CD14-positive monocyte (primary cell): ENCODE measurements at regions not wholly inside any gene's neighbourhood (a gene's known extent, or its start where the extent isn't known, plus 50 kb on each side); places are given as distances from the start of the nearest gene placed in this dataset.

Source experiments
- DNase-seq, 3 donors: peaks; one replicate each; pipeline ENCODE4 v3.0.0-alpha.2; 2011 to 2022
- H2AFZ ChIP-seq: 2 replicates; pipeline ENCODE4 v1.6.0; 2012; ENCODE audit warnings: mild to moderate bottlenecking, low read depth, low read length, inconsistent platforms; ENCODE audit not compliant: insufficient read depth, poor library complexity, severe bottlenecking
- H3K27ac ChIP-seq, 2 donors: 1 replicate in 1 of 2; 2 replicates in 1 of 2; pipeline ENCODE4 v1.5.1; 2012 to 2013; ENCODE audit warnings: low read length in 2 of 2, control low read depth in 1 of 2, inconsistent platforms in 1 of 2, low read depth in 1 of 2, mild to moderate bottlenecking in 1 of 2
- H3K27me3 ChIP-seq, 2 donors: one replicate each; pipeline versions ENCODE4 v1.6.0 to v1.6.1; 2011 to 2013; ENCODE audit warnings: low read length in 2 of 2; ENCODE audit not compliant: control insufficient read depth in 2 of 2, insufficient read depth in 2 of 2
- H3K36me3 ChIP-seq, 2 donors: replicated peaks in 1 of 2; 1 replicate in 1 of 2; 2 replicates in 1 of 2; pipeline versions ENCODE4 v1.5.1 to v1.6.1; 2012 to 2013; ENCODE audit warnings: low read length in 2 of 2, control low read depth in 1 of 2, inconsistent platforms in 1 of 2, mild to moderate bottlenecking in 1 of 2; ENCODE audit not compliant: insufficient read depth in 2 of 2, control insufficient read depth in 1 of 2
- H3K4me1 ChIP-seq, 2 donors: 1 replicate in 1 of 2; 2 replicates in 1 of 2; pipeline versions ENCODE4 v1.5.1 to v1.6.1; 2012 to 2013; ENCODE audit warnings: low read length in 2 of 2, control low read depth in 1 of 2, inconsistent platforms in 1 of 2, mild to moderate bottlenecking in 1 of 2, moderate library complexity in 1 of 2; ENCODE audit not compliant: insufficient read depth in 2 of 2, control insufficient read depth in 1 of 2
- H3K4me2 ChIP-seq: replicated peaks from 2 replicates; pipeline ENCODE3; 2012; ENCODE audit warnings: low read length, moderate library complexity, mild to moderate bottlenecking; ENCODE audit not compliant: poor library complexity, severe bottlenecking; ENCODE audit errors: extremely low read depth
- H3K4me3 ChIP-seq, 3 experiments: fragments of 200-600 bp in 1 of 3; sonication (generic) in 1 of 3; replicated peaks in 1 of 3; 1 replicate in 2 of 3; 2 replicates in 1 of 3; pipeline ENCODE4 v1.5.1; 2011 to 2013; ENCODE audit warnings: low read length in 3 of 3, mild to moderate bottlenecking in 3 of 3, control low read depth in 2 of 3, low read depth in 2 of 3, inconsistent platforms in 1 of 3, moderate library complexity in 1 of 3
- H3K79me2 ChIP-seq: 2 replicates; pipeline ENCODE4 v1.6.0; 2012; ENCODE audit warnings: mild to moderate bottlenecking, control low read depth, inconsistent platforms, low read length, moderate library complexity; ENCODE audit not compliant: insufficient read depth
- H3K9ac ChIP-seq: 2 replicates; pipeline ENCODE4 v1.6.0; 2017; ENCODE audit warnings: low read length, mild to moderate bottlenecking; ENCODE audit not compliant: insufficient read depth, poor library complexity, severe bottlenecking
- H3K9me3 ChIP-seq, 2 donors: replicated peaks in 1 of 2; 1 replicate in 1 of 2; 2 replicates in 1 of 2; pipeline versions ENCODE4 v1.5.1 to v1.6.1; 2012 to 2013; ENCODE audit warnings: low read length in 2 of 2, control low read depth in 1 of 2; ENCODE audit not compliant: control insufficient read depth in 1 of 2, insufficient read depth in 1 of 2
- H4K20me1 ChIP-seq: 2 replicates; pipeline ENCODE4 v1.6.0; 2012; ENCODE audit warnings: mild to moderate bottlenecking, low read length, control low read depth, moderate library complexity; ENCODE audit not compliant: insufficient read depth
- H3K27ac Mint-ChIP-seq, 7 donors: one replicate each; pipeline ENCODE4 v1.8.0; 2020; ENCODE audit warnings: mild to moderate bottlenecking in 7 of 7, mixed read lengths in 7 of 7, moderate library complexity in 6 of 7, inconsistent platforms in 2 of 7
- H3K27me3 Mint-ChIP-seq, 3 donors: one replicate each; pipeline ENCODE4 v1.8.0; 2021 to 2022; ENCODE audit warnings: low read depth in 3 of 3, mild to moderate bottlenecking in 3 of 3, mixed read lengths in 3 of 3, moderate library complexity in 3 of 3, inconsistent platforms in 1 of 3
- H3K36me3 Mint-ChIP-seq, 2 donors: one replicate each; pipeline ENCODE4 v1.8.0; 2020; ENCODE audit warnings: mixed read lengths in 2 of 2, inconsistent platforms in 1 of 2, mild to moderate bottlenecking in 1 of 2
- H3K4me1 Mint-ChIP-seq: one replicate; pipeline ENCODE4 v1.8.0; 2020; ENCODE audit warnings: mild to moderate bottlenecking, mixed read lengths
- H3K4me3 Mint-ChIP-seq, 2 donors: one replicate each; pipeline ENCODE4 v1.8.0; 2020; ENCODE audit warnings: mild to moderate bottlenecking in 2 of 2, mixed read lengths in 2 of 2, moderate library complexity in 1 of 2
- H3K9me3 Mint-ChIP-seq, 7 donors: one replicate each; pipeline ENCODE4 v1.8.0; 2020 to 2022; ENCODE audit warnings: mixed read lengths in 7 of 7, mild to moderate bottlenecking in 6 of 7, moderate library complexity in 6 of 7, inconsistent platforms in 2 of 7
- WGBS: methylation state at CpG from one replicate; pipeline ENCODE4 v1.1.5; 2013; ENCODE audit warnings: missing lambda C conversion rate; ENCODE audit not compliant: insufficient coverage; 5-methylcytosine and 5-hydroxymethylcytosine counted together
- intact Hi-C, 2 donors: fragments of 100-400 bp; cut with micrococcal nuclease; formaldehyde crosslinking; loops; one replicate each; pipeline versions ENCODE4 v1.15.0 to v1.15.1; 2023
- TF ChIP-seq, protein P1 (sequence below): fragments of 200-600 bp; IDR thresholded peaks from one replicate; pipeline ENCODE4 v1.8.0; 2022; ENCODE audit warnings: antibody characterized with exemption, mild to moderate bottlenecking

DNA sequence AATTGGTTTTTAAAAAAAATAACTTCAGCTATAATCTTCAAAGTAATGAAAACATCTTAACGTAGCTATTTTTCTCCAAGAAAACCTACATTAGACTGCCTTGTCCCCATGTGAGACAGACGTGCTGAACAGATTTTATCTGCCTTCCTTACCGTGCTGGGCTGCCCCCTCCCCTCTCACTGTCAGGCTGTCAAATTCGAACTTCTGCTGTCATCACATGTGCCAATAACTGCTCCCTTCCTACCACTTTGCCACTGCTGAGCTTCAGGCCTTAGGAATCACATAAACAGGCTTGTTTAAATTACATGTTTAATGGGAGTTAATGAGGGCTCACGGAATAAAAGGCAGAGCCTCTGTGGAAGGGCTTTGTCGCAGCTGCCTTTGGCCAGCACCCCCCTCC is 77.0 kb upstream of the NHSL1 start:
- Histone ChIP-seq H3K4me3 (no peak overlapping the region), H3K36me3 (no peaks in the 10 kb centered on the region)
- WGBS = 67% methylated on average over 3 of the region's 6 CpGs

GRCh38 chr6:138577151-138577915 is 78.0 kb upstream of the NHSL1 start:
- 65% methylated on average over 2 of the region's 9 CpGs for WGBS
- intact Hi-C loops = no loop called here
- no peak overlapping the region for H3K27ac Mint-ChIP-seq
- Histone ChIP-seq H3K4me3 (no peak overlapping the region), H3K9me3 (no peaks in the 10 kb centered on the region), H3K36me3 (no peaks in the 10 kb centered on the region), H3K4me1 (no peaks in the 10 kb centered on the region), H2AFZ (no peak overlapping the region), H3K27ac (no peak overlapping the region), H3K4me2 (no peak overlapping the region), H3K9ac (no peak overlapping the region), H3K27me3 (peaks cover 3 to 7% of the 10 kb centered on the region in 2 donors), H3K79me2 (no peaks in the 10 kb centered on the region), H4K20me1 (no peaks in the 10 kb centered on the region)
- H3K36me3 Mint-ChIP-seq = no peaks in the 10 kb centered on the region
- no peaks in the 10 kb centered on the region for H3K9me3 Mint-ChIP-seq
- TF ChIP-seq, protein P1, sequence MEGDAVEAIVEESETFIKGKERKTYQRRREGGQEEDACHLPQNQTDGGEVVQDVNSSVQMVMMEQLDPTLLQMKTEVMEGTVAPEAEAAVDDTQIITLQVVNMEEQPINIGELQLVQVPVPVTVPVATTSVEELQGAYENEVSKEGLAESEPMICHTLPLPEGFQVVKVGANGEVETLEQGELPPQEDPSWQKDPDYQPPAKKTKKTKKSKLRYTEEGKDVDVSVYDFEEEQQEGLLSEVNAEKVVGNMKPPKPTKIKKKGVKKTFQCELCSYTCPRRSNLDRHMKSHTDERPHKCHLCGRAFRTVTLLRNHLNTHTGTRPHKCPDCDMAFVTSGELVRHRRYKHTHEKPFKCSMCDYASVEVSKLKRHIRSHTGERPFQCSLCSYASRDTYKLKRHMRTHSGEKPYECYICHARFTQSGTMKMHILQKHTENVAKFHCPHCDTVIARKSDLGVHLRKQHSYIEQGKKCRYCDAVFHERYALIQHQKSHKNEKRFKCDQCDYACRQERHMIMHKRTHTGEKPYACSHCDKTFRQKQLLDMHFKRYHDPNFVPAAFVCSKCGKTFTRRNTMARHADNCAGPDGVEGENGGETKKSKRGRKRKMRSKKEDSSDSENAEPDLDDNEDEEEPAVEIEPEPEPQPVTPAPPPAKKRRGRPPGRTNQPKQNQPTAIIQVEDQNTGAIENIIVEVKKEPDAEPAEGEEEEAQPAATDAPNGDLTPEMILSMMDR = no peak
- no peak overlapping the region for H3K4me3 Mint-ChIP-seq
- no peak for DNase-seq
- peaks cover 3% of the 10 kb centered on the region for H3K4me1 Mint-ChIP-seq
- H3K27me3 Mint-ChIP-seq = peaks cover 2 to 8% (median 6%) of the 10 kb centered on the region in 3 donors

More for the DNA sequence above, 77.0 kb upstream of the NHSL1 start:
- Mint-ChIP-seq H3K4me1 (peaks cover 10% of the 10 kb centered on the region), H3K36me3 (no peaks in the 10 kb centered on the region), H3K4me3 (no peak overlapping the region), H3K27me3 (peaks cover 3 to 11% (median 5%) of the 10 kb centered on the region in 3 donors), H3K27ac (no peak overlapping the region), H3K9me3 (no peaks in the 10 kb centered on the region)
- TF ChIP-seq, protein P1 = no peak
- no peaks in the 10 kb centered on the region for H3K4me1 ChIP-seq
- H3K9me3 ChIP-seq = no peaks in the 10 kb centered on the region
- no peaks in the 10 kb centered on the region for H3K79me2 ChIP-seq
- no peak for DNase-seq
- H3K27ac ChIP-seq = no peak overlapping the region
- no peak overlapping the region for H3K9ac ChIP-seq
- peaks cover 11 to 17% of the 10 kb centered on the region in 2 donors for H3K27me3 ChIP-seq
- H4K20me1 ChIP-seq = no peaks in the 10 kb centered on the region
- intact Hi-C loops = no loop called here
- H2AFZ ChIP-seq = no peak overlapping the region
- no peak overlapping the region for H3K4me2 ChIP-seq
